GM19452 (cell line): ENCODE measurements at regions not wholly inside any gene's neighbourhood (a gene's known extent, or its start where the extent isn't known, plus 50 kb on each side); places are given as distances from the start of the nearest gene placed in this dataset.

Source experiments
- ATAC-seq: cut with Tn5 transposase; IDR thresholded peaks from one replicate; pipeline ENCODE4 v1.9.1; 2021; ENCODE audit not compliant: unreplicated experiment

DNA sequence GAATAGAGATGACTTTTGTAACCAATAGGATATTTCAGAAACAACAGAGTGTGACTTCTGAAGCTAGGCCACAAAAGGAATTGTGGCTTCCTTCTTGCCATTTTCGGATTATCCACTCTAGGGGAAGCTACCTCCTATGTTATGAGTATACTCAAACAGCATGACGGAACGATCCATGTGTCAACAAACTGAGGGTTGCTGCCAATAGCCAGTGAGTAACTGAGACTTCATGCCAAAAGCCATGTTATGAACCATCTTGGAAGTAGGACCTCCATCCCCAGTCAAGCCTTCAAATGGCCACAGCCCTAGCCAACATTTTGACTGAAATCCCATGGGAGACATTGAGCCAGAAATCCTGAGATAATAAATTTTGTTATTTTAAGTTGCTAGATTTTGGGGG is 69.0 kb upstream of the IL6 start:
- no peak for ATAC-seq

GRCh38 chr7:22657479-22657878 is 69.5 kb upstream of the IL6 start:
- ATAC-seq = no peak

DNA sequence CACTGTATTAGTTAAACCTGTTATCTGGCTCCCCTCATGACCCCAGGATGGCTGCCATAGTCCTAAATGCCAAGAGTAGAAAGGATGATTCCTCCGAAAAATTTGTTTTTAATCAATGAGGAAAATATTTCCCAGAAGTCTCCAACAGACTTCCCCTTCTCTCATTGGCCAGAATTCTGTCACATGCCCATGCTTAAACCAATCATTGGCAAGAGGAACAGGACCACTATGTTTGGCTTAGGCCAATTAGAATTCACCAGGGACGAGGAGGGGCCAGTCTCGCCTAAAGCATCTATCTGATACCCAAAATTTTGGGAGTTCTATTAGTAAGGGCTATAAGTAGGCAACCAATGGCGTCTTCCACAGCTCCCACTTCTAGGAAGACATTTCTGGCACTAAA is 71.2 kb upstream of the IL6 start:
- no peak for ATAC-seq

DNA sequence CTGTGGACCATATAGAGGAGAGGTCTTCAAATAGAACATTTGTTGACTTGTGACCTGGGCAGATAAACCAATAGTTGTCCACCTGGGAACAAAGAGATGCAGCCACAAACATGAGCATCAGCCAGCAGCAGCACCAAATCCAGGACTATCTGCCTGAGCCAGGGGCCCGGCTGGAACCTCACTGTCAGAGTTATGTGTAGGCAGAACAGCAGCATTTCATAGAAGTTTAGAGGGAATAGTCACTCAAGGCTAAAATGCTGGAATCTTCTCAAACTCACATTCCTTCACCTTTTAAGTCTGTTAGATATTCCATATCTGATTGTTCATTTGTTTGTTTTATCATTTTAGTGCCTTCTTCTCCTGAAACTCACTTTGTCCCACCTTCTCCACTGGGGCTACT is 72.2 kb upstream of the IL6 start:
- no peak for ATAC-seq

GRCh38 chr7:22653951-22654350 is 73.0 kb upstream of the IL6 start:
- ATAC-seq = no peak

- ATAC-seq = no peak
Measured at GRCh38 chr7:22651534-22652243, 75.3 kb upstream of the IL6 start.

- no peak for ATAC-seq
Measured at GRCh38 chr7:22651036-22651435, 76.0 kb upstream of the IL6 start.

DNA sequence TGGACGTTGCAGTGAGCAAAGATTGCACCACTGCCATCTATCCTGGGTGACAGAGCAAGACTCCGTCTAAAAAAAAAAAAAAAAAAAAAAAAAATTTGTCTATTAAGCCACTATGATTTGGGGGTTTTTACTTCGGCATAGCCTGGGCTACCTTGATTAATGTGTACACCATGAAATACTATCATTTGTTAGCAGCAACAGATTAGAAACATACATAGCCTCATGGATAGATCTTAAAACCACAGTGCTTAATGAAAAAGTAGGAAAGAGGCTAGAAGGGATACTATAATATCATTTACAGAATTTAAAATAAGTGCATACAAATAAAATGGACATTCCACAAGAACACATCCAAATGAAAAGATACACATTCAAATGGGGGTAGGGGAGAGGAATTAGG is 77.3 kb upstream of the IL6 start:
- ATAC-seq = no peak

GRCh38 chr7:22647451-22648257 is 79.3 kb upstream of the IL6 start:
- no peak for ATAC-seq

GRCh38 chr7:22645418-22646181 is 81.4 kb upstream of the IL6 start:
- no peak for ATAC-seq

DNA sequence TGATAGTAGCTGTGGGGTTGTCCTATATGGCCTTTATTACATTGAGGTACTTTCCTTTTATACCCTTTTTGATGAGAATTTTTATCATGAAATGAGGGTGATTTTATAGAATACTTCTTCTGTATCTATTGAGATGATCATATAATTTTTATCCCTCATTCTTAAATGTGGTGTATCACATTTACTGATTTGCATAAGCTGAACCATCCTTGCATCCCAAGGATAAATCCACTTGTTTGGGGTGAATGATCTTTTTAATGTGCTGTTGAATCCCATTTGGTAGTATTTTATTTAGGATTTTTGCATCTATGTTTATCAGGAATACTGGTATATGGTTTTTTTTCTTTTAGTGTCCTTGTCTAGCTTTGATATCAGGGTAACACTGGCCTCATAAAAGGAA is 84.5 kb upstream of the IL6 start:
- ATAC-seq = no peak

DNA sequence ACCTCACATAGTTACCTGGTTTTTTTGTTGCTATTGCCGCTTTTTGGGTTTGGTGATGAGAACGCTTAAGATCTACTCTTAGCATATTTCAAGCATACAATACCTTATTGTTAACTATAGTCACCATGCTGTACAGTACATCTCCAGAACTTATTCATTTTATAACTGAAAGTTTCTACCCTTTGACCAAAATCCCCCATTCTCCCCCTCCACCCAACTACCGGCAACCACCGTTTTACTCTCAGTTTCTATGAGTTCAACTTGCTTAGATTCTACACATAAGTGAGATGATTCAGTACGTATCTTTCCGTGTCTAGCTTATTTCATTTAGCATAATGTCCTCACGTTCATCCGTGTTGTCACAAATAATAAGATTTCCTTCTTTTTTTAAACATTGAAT is 86.7 kb upstream of the IL6 start:
- peak; percentile 99 for ATAC-seq

DNA sequence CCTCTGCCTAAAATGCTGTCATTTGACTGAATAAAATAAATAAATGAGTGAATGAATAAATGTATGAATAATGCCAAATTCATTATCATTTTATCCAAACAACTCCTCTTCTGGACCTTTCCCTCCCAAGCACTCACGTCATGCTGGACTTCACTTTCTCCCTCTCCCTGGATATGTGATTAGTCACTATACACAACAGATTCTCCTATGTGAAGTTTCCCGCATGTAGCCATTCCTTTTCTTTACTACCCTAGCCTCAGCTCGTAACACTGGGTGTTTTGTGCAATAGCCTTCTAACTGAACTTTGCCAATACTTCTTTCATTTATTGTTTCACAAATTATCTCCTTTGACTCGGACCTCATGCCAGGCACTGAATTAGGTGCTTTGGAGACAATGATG is 87.6 kb upstream of the IL6 start:
- no peak for ATAC-seq

DNA sequence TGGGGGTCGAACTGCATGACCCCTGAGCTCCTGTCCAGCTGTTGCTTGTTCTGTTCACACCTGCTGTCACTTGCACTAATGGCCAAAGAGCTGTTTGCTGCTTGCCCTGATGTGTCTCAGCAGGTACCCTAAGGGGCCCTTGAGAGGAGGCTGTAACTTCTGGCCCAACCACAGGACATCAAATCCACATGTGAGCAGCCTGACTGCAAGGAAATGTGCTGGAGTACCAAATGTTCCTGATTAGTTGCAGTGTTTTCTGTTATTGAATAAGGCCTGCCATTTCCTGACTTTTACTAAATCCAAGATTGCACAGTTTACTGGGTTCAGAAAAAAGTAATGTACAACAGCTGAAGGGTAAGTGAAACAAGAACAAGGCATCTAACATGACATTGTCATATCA is 91.7 kb upstream of the IL6 start:
- ATAC-seq = no peak

GRCh38 chr7:22633954-22634474 is 93.0 kb upstream of the IL6 start:
- no peak for ATAC-seq

DNA sequence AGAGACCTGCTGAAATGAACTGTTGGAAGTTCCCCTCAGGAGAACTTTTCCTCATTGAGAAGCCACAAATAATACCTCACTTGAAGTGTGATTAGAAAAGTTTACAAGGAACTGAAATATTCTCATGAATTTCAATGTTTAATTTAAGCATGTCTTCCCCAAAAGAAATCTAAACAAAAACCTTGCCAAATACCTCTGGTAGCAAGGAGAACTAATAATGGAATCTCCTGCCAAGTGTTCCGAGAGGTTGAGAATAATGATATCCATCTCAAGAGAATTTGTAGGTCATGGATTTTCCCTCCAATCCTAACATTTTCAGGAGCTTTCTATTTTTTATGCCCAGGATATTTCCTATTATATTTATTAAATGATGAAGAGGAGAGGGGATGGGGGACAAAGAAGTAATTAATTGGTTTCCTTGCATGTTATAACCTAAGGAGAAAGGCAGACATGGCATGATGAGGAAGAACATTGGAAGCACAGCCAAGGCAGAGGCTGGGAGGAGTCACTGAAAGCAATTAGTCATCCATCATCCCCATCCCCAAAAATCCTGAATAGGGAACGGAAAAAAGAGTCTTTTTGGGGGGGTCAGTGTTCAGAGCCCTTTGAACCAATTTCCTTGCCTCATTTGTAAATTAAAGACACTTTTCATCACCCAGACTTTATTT is 93.6 kb upstream of the IL6 start:
- no peak for ATAC-seq

GRCh38 chr7:22632674-22633073 is 94.3 kb upstream of the IL6 start:
- no peak for ATAC-seq

- no peak for ATAC-seq
Measured at GRCh38 chr7:22631730-22632129, 95.3 kb upstream of the IL6 start.

GRCh38 chr7:22630069-22630468 is 96.9 kb upstream of the IL6 start:
- no peak for ATAC-seq

- ATAC-seq = no peak
Measured at GRCh38 chr7:22629056-22629455, 97.9 kb upstream of the IL6 start.

GRCh38 chr7:22628112-22628511 is 98.9 kb upstream of the IL6 start:
- ATAC-seq = no peak
